ENCODE measurements at regions not wholly inside any gene's neighbourhood (a gene's known extent, or its start where the extent isn't known, plus 50 kb on each side); places are given as distances from the start of the nearest gene placed in this dataset.

- no peak for DNase-seq (ENCODE audit: low spot score)
Observed at GRCh38 chr6:33923857-33924514, 120.2 kb upstream of the MLN start.

DNA sequence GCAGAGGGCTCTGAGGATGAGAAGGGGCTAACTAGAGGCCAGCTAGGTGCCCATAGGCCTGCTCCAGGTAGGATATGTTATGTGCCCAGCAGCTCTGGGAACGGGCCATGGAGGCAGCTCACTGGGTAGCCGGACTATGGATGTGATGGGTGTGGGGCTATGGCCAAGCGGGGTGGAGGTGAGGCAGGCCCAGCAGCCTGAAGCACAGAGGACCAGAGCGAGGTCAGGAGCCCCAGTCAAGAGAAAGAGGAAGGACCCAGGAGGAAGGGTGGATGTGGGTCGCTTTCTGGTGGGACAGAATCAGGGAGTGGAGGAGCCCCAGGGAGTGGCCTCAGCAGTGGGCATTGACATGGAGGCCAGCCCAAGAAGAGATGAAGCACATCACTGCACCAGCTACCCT, 117.9 kb upstream of the MLN start:
- no peak for DNase-seq (ENCODE audit: low spot score)

GRCh38 chr6:33918175-33918695, 114.4 kb upstream of the MLN start:
- DNase-seq (ENCODE audit: low spot score) = no peak

DNA sequence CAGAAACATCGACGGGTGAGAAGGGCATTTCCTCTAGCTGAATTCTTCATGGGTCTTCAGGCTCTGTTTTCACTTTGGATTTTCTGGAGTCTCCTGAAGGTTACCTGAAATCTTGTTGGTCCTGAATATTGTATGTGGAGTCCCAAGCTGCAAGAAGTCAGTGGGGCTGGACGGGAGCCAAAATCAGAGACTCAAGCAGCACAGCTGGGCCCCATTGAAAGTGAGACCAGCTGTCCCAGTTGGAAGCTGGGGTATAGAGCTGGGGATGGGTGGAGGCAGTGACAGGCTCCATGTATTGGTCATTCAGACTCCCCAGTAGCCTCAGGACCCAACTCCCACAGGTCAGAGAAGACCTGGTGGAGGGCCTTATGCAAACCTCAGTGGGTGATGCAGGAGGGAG, 111.3 kb upstream of the MLN start:
- DNase-seq (ENCODE audit: low spot score) = no peak

DNA sequence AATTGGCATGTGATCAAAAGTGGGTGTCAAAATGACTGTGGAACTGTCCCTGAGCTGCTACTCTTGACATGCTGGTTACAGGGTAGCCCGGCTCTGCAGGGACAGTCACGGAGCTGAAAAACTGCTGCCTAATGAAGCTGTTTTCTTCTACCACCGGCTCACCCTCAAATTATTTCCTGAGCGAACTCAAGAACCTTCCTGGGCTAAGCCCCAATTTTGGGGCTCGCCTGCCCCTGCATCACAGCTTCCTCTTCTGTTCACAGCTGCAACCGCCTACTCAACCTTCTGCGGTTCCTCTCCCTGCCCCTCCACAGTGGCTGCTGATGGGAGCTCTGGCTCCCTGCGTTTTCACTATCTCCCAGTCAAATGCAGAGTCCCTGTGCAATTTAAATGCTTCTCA, 110.8 kb upstream of the MLN start:
- DNase-seq (ENCODE audit: low spot score) = no peak

DNA sequence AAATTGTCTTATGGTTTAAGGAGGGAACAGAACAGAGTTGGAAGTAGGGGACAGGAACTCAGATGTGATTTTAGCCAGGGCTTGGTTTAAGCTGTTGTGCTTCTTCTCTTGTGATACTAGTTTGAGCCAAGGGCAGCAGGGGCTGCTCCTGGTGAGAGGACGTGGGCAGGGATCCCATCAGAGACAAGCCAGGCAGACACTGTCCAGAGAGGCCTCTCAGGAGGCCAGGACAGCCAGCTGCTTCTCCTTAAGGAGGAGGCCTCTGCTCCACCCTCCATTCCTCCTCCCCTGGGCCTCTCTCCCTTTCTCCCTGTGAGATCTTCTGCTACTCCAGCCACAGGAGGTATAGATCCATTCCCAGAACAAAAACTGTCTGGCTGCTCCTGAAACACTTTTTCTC, 108.4 kb upstream of the MLN start:
- no peak for DNase-seq (ENCODE audit: low spot score)

DNA sequence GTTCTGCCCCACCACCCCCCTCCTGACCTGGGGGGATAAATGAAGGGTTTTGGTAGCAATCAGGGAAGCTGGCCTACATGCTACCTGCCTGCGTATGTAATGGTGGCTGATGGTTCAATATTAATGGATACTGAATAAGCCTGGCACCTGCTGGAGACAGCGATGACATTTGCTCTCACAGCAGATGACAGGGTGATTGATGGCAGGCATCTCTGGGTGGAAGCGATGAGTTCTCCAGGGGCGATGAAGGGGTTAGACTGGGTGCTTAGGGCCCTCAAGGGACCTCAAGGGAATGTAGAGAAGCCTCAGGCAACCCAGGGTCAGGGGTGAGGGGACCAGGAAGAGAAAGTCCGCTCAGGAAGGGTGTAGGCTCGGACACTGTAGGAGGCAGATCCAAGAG, 107.7 kb upstream of the MLN start:
- DNase-seq (ENCODE audit: low spot score) = no peak

DNA sequence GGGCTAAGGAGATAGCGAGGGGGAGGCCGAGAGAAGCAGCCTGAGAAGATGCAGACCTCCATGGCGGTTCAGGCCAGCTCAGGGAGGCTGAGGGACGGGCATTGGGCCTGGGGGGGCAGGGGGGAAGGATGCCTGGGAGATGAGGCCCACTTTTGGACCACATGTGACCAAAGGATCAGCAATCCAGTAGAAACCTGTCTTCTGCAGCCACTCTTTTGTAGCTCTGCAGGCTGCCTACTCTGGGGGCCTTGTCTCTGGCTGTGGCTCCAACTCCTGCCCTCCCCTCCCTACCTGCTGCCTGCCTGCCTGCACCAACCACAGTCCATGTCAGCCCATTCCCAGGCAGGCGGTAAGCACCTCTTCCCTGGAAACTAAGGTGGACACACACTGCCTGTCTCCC, 106.8 kb upstream of the MLN start:
- DNase-seq (ENCODE audit: low spot score) = no peak

GRCh38 chr6:33909737-33910136, 105.9 kb upstream of the MLN start:
- no peak for DNase-seq (ENCODE audit: low spot score)

DNA sequence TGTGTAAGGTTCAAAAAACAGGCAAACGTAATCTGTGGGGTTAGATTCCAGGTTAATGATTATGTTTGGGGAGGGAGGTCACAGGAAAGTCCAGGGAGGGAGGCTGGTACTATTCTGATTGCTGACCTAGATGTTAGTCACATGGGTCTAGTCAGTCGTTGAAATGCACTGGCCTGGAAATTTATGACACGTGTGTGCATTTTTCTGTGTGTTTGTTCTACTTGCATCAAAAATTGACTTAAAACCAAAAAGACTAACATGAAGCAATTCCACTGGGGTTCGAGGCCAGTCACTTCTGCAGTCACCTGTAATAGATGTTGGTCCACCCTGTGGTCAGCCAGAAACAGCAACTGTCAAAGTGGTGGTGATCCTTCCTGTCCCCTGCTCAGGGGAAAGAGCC, 104.2 kb upstream of the MLN start:
- peak; percentile 62 for DNase-seq (ENCODE audit: low spot score)

GRCh38 chr6:33907227-33907626, 103.4 kb upstream of the MLN start:
- DNase-seq (ENCODE audit: low spot score) = no peak

GRCh38 chr6:33906439-33906838, 102.6 kb upstream of the MLN start:
- DNase-seq (ENCODE audit: low spot score) = no peak

DNA sequence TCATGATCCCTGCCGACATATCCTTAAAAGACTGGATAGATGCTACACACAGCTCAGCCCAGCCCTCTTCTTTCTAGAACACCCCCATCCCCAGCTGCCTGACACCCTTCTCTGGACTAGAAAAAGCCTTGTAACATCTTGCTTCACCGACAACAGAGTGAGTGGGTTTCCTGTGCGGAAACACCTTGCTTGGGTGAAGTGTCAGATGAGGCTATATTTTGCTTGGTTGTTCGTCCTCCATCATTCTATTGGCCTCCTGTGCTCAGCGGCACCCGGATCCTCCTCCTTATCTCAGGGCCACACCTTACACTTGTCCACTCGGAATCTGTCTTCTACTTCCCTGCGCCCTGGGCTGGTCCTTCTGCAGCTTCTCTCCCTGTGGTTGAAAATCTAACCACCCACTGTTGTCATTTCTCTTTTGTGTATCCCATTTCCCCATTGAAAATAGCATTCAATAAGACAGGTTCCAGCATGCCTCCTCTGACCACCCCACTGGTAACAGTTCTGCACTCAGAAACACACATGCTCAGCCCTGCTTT, 101.3 kb upstream of the MLN start:
- no peak for DNase-seq (ENCODE audit: low spot score)

DNA sequence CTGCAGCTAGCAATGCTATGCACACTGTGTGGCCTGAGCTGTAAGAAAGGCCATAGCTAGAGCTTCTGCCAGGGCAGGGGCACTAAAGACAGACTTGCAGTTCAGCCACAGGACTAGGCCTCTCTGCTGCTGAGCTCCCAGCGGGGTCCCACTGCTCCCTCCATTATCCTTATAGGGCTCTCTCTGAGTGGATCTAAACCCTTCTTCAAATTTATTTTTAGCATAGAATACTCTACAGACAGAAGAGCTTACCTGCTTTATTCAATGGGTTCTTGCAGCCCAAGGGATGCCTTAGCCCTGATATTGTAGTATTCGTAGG, 100.9 kb upstream of the MLN start:
- DNase-seq (ENCODE audit: low spot score) = no peak

DNA sequence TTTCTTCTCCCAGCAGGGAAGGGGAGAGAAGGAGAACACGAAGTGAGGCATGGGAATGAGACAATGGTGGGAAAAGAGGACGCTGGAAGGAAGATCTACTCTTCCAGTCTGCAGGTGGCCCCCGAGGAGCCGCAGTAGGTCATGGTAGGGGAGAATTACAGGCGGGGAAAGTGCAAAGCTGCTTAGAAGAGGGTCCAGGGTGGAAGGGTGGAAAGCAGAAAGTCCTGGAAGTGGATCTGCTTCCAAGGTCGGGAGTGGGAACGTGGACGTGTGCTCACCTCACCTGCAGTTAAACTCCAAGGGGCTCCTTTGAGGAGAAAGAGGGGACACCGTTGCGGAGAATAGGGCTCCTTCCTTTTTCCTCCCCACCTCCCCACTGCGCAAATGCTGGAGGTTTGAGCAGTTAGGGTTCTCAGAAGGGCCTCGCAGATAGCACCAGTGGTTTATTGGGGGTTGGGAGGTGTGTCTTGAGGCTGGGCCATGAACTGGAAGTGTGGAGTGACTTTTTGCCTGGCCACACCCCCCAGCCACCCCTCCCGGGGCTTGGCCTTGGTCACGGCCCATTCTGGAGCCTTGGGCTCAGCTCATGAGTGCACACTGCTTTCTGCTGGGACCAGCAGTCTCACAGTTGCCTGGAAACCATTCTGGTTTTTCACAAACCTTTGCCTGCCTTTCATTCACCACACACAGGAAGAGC, 100.4 kb upstream of the MLN start:
- DNase-seq (ENCODE audit: low spot score) = no peak

- DNase-seq (ENCODE audit: low spot score) = no peak
Observed at GRCh38 chr6:33903579-33903978, 99.8 kb upstream of the MLN start.

DNA sequence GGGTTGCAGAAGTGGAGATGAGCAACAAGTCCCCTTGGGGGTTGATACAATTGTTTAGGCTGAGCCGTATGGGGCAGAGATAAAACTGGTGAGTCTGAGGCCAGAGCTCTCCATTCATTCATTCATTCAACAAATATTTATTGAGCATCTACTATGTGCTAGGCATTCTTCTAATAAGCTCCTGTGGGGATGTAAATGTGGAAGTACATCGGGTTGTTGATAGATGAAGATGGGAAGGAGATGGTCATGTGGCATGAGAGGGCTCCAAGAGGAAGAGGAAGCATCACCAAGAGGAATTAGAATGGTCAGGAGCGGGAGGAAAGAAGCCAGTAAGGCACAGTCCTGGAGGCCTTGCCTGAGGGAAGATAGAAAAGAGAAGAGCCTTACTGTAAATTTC, 98.7 kb upstream of the MLN start:
- DNase-seq (ENCODE audit: low spot score) = no peak

DNA sequence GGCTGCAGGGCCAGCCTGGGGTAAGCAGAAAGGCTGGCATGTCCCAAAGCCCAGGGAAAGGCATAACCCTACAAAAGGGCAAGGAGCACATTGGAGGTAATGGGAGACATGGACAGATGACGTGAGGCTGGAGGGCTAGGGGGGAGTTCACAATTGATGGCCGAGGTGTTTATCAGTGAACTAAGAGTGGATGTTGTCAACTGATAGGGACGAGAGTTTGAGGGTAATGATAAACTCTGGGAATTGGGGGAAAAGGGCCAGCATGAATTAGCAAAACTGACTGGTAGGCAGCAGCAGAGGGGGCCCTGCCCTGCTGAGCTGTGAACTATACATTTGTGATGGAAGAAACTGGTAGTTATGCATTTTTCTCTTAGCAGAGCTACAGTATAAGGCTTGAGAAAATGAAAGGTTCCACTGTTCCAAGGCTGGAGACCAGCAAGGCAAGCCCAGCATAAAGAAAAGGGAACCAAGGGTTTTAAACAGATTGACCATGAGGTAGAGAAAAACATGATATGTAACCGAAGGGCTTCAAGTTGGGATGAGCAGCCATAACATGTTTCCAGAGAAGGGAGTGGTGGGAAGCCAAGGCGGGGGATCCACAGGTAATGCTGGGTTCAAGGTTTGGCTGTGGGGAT, 98.1 kb upstream of the MLN start:
- no peak for DNase-seq (ENCODE audit: low spot score)

GRCh38 chr6:33898771-33899170, 95.0 kb upstream of the MLN start:
- no peak for DNase-seq (ENCODE audit: low spot score)

- DNase-seq (ENCODE audit: low spot score) = no peak
Observed at GRCh38 chr6:33897189-33897780, 93.5 kb upstream of the MLN start.

DNA sequence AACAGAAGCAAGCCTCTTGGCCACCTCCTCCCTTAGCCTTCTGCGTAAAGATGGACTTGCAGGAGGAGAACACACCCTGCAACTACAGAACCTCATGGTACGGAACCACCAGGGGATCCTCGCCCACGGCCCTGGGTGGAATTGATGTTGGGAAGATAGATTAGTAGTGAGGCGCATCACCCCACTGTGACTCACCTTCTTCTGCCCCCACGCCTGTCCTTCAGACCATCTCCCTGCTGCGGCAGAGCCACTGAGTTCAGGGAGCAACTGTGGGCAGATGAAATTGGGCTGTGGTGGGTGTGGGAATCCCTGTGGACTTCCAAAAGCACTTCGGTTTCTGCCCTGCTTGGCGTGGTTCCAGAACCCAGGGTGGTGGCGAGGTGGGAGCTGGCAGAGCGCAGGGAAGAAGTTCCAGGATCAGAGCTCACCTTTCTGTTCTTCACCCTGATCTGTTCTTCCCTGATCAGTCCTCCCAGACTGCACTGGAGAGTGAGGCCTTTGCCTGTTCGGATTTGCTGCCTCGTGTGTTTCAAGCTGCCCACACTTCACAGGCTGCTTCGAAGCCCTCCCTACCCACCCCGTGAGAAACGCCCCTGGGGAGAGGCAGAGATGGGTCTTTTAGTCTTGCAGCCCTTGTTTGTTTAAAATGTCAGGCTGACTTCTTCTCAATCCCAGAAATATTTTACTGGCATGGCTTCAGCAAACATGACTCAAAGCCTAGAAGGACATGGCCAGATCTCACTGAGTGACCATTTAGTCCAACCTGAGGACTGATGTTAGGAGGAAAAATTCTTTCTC, 92.8 kb upstream of the MLN start:
- DNase-seq (ENCODE audit: low spot score) = peak; percentile 70

- no peak for DNase-seq (ENCODE audit: low spot score)
Observed at GRCh38 chr6:33895988-33896387, 92.2 kb upstream of the MLN start.

All from AG08395 (cell line).